ENCODE measurements at regions not wholly inside any gene's neighbourhood (a gene's known extent, or its start where the extent isn't known, plus 50 kb on each side); places are given as distances from the start of the nearest gene placed in this dataset.

GRCh38 chr10:117647306-117647705 is 104.8 kb downstream of the EMX2 start:
- CTCF ChIA-PET = no interaction called here
- TF ChIP-seq CTCF (IDR thresholded peaks at IDR 0.05; ENCODE audit: unreplicated experiment) = no peak
- H3K4me3 Mint-ChIP-seq (ENCODE audit: low read depth, unreplicated experiment) = no peak overlapping the region
- BruUV-seq (replicated peaks) = no TSS peak
- no peaks in the 10 kb centered on the region for H3K4me1 Mint-ChIP-seq (ENCODE audit: low read depth, unreplicated experiment)
- H3K36me3 Mint-ChIP-seq (ENCODE audit: insufficient read depth, unreplicated experiment) = no peaks in the 10 kb centered on the region
- no peak for DNase-seq
- H3K27ac Mint-ChIP-seq (ENCODE audit: unreplicated experiment) = no peak overlapping the region
- no peaks in the 10 kb centered on the region for H3K27me3 Mint-ChIP-seq (ENCODE audit: unreplicated experiment)
- H3K9me3 Mint-ChIP-seq (ENCODE audit: low read depth, unreplicated experiment) = peaks cover 9% of the 10 kb centered on the region
- intact Hi-C loops (cut with micrococcal nuclease; ENCODE audit: unreplicated experiment) = no loop called here

GRCh38 chr10:117651121-117651520 is 108.6 kb downstream of the EMX2 start:
- no peak for TF ChIP-seq CTCF (IDR thresholded peaks at IDR 0.05; ENCODE audit: unreplicated experiment)
- no TSS peak for BruUV-seq (replicated peaks)
- intact Hi-C loops (cut with micrococcal nuclease; ENCODE audit: unreplicated experiment) = no loop called here
- DNase-seq = no peak
- Mint-ChIP-seq H3K27me3 (ENCODE audit: unreplicated experiment) (no peaks in the 10 kb centered on the region), H3K4me1 (ENCODE audit: low read depth, unreplicated experiment) (no peaks in the 10 kb centered on the region), H3K27ac (ENCODE audit: unreplicated experiment) (no peak overlapping the region), H3K4me3 (ENCODE audit: low read depth, unreplicated experiment) (no peak overlapping the region), H3K36me3 (ENCODE audit: insufficient read depth, unreplicated experiment) (no peaks in the 10 kb centered on the region), H3K9me3 (ENCODE audit: low read depth, unreplicated experiment) (peaks cover 9% of the 10 kb centered on the region)
- CTCF ChIA-PET = no interaction called here

GRCh38 chr10:117652228-117653169 is 110.0 kb downstream of the EMX2 start:
- no peak for DNase-seq
- no peaks in the 10 kb centered on the region for H3K27me3 Mint-ChIP-seq (ENCODE audit: unreplicated experiment)
- CTCF ChIA-PET = no interaction called here
- TF ChIP-seq CTCF (IDR thresholded peaks at IDR 0.05; ENCODE audit: unreplicated experiment) = no peak
- H3K9me3 Mint-ChIP-seq (ENCODE audit: low read depth, unreplicated experiment) = peaks cover 9% of the 10 kb centered on the region
- no peaks in the 10 kb centered on the region for H3K36me3 Mint-ChIP-seq (ENCODE audit: insufficient read depth, unreplicated experiment)
- intact Hi-C loops (cut with micrococcal nuclease; ENCODE audit: unreplicated experiment) = no loop called here
- BruUV-seq (replicated peaks) = no TSS peak
- H3K4me1 Mint-ChIP-seq (ENCODE audit: low read depth, unreplicated experiment) = no peaks in the 10 kb centered on the region
- no peak overlapping the region for H3K4me3 Mint-ChIP-seq (ENCODE audit: low read depth, unreplicated experiment)
- peak overlapping the region; percentile 52 for H3K27ac Mint-ChIP-seq (ENCODE audit: unreplicated experiment)

GRCh38 chr10:117653170-117653515 is 110.6 kb downstream of the EMX2 start:
- intact Hi-C loops (cut with micrococcal nuclease; ENCODE audit: unreplicated experiment) = no loop called here
- no peaks in the 10 kb centered on the region for H3K36me3 Mint-ChIP-seq (ENCODE audit: insufficient read depth, unreplicated experiment)
- H3K4me3 Mint-ChIP-seq (ENCODE audit: low read depth, unreplicated experiment) = no peak overlapping the region
- H3K4me1 Mint-ChIP-seq (ENCODE audit: low read depth, unreplicated experiment) = no peaks in the 10 kb centered on the region
- CTCF ChIA-PET = interaction anchor here (0.6 kb wide), 1 partner anchor 202 kb away, joined by 4 read pairs; no protein-coding TSS in a partner anchor
- H3K9me3 Mint-ChIP-seq (ENCODE audit: low read depth, unreplicated experiment) = peaks cover 9% of the 10 kb centered on the region
- BruUV-seq (replicated peaks) = no TSS peak
- no peak for TF ChIP-seq CTCF (IDR thresholded peaks at IDR 0.05; ENCODE audit: unreplicated experiment)
- no peaks in the 10 kb centered on the region for H3K27me3 Mint-ChIP-seq (ENCODE audit: unreplicated experiment)
- peak; percentile 35 for DNase-seq
- H3K27ac Mint-ChIP-seq (ENCODE audit: unreplicated experiment) = no peak overlapping the region

Data from Calu3 (cell line).